Left lung (tissue), 4 donors: ENCODE measurements at regions not wholly inside any gene's neighbourhood (a gene's known extent, or its start where the extent isn't known, plus 50 kb on each side); places are given as distances from the start of the nearest gene placed in this dataset.

Experiments used
- ATAC-seq: fragments of 200-7000 bp; cut with Tn5 transposase; one replicate; pipeline ENCODE4 v1.9.1; 2020; ENCODE audit warnings: moderate library complexity
- DNase-seq, 4 donors: peaks; one replicate each; pipeline ENCODE4 v3.0.0-alpha.2; 2013 to 2020
- H3K27ac ChIP-seq, 2 donors: fragments of 200-600 bp; sonication (generic) in 1 of 2; one replicate each; pipeline versions ENCODE4 v1.5.0 to v1.8.0; 2020 to 2021
- H3K27me3 ChIP-seq, 2 donors: fragments of 200-600 bp; sonication (generic) in 1 of 2; one replicate each; pipeline versions ENCODE4 v1.5.0 to v1.8.0; 2020 to 2021
- H3K36me3 ChIP-seq, 2 donors: fragments of 200-600 bp; sonication (generic) in 1 of 2; one replicate each; pipeline versions ENCODE4 v1.5.0 to v1.8.0; 2020 to 2021
- H3K4me1 ChIP-seq, 2 donors: fragments of 200-600 bp; one replicate each; pipeline ENCODE4 v1.8.0; 2021
- H3K4me3 ChIP-seq, 2 donors: fragments of 200-600 bp; sonication (generic) in 1 of 2; one replicate each; pipeline versions ENCODE4 v1.5.0 to v1.8.0; 2020 to 2021; ENCODE audit warnings: mild to moderate bottlenecking in 1 of 2
- H3K9me3 ChIP-seq, 2 donors: fragments of 200-600 bp; sonication (generic) in 1 of 2; one replicate each; pipeline versions ENCODE4 v1.5.0 to v1.8.0; 2020 to 2021
- intact Hi-C, 2 donors: fragments of 100-400 bp; cut with DNase I; formaldehyde crosslinking; loops; one replicate each; pipeline versions ENCODE4 v1.11.2 to v1.14.2; 2022
- TF ChIP-seq, protein P1 (sequence below), 2 donors: fragments of 200-600 bp; sonication (generic) in 1 of 2; IDR thresholded peaks; one replicate each; pipeline versions ENCODE4 v1.5.0 to v1.8.0; 2021; ENCODE audit warnings: antibody characterized with exemption in 2 of 2
- donor health status: DM: no; HTN: yes; CAD: no.
- donor health status: DM: no; HTN: no; CAD: no.

DNA sequence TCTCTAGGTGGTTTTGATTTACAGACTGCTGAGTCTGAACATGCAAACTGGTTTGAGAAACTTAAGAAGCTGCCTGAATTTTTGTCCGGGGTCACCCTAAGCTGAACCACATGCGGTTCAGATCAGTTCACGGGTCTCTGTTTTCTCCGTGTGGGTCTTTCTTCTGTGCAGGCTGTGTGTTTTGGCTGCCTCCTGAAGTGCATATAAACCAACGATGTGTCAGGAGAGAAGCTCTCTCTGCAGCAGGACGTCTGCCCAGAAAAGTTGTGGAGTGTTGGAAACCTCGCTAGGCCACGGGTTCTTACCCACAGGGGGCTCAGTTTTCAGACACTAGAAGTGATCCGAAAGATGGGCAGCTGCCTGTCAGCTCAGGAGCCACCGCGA is 364.2 kb downstream of the IRX2 start:
- no peak overlapping the region for H3K4me3 ChIP-seq
- DNase-seq (peak in 2 of 4 donors; percentile 93 to 95), ATAC-seq (peak; percentile 59)
- no peak overlapping the region for H3K27ac ChIP-seq
- TF ChIP-seq, protein P1, sequence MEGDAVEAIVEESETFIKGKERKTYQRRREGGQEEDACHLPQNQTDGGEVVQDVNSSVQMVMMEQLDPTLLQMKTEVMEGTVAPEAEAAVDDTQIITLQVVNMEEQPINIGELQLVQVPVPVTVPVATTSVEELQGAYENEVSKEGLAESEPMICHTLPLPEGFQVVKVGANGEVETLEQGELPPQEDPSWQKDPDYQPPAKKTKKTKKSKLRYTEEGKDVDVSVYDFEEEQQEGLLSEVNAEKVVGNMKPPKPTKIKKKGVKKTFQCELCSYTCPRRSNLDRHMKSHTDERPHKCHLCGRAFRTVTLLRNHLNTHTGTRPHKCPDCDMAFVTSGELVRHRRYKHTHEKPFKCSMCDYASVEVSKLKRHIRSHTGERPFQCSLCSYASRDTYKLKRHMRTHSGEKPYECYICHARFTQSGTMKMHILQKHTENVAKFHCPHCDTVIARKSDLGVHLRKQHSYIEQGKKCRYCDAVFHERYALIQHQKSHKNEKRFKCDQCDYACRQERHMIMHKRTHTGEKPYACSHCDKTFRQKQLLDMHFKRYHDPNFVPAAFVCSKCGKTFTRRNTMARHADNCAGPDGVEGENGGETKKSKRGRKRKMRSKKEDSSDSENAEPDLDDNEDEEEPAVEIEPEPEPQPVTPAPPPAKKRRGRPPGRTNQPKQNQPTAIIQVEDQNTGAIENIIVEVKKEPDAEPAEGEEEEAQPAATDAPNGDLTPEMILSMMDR (IDR thresholded peaks at IDR 0.05): no peak
- intact Hi-C loops: no loop called here
- H3K9me3 ChIP-seq: no peaks in the 10 kb centered on the region
- peaks cover 0 to 10% of the 10 kb centered on the region in 2 donors for H3K27me3 ChIP-seq
- no peaks in the 10 kb centered on the region for H3K36me3 ChIP-seq
- H3K4me1 ChIP-seq: no peaks in the 10 kb centered on the region

DNA sequence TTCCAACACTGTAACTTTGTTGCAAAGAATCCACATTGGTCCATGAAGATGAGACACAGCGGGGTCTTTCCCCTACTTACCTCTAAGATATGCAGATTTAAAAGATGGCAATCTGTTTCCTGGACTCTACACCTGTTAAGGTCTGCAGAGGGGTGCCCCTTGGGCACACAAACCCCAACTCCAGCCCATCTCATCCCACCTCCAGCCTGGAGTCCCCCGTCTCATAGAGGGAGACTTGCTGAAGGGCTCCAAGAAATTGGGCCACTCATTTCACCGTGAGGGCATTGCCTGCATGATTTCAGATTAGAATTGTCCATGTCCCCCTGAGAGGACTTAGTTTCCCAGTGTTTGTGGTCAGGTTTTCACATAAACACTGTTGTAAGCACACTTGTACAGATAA is 365.7 kb downstream of the IRX2 start:
- no peak for DNase-seq
- peaks cover 0 to 10% of the 10 kb centered on the region in 2 donors for H3K27me3 ChIP-seq
- TF ChIP-seq, protein P1 (IDR thresholded peaks at IDR 0.05): no peak

DNA sequence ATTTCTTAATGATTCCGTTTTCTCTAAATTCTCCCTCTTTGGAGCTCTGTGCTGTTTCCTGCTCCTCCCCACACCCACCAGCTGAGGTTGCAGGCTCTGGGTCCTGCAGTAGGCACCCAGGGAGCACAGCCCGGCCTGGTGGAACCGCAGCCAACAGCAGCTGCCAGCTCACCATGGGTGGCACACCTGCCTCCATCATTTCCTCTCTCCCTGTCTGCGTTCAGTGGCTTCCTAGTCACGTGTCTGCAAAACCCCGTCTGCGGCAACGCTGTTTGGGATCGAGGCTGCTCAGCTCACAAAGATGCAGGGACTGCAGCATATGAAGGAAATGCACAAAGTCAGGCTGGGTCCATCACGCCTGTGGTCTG is 367.8 kb downstream of the IRX2 start:
- Histone ChIP-seq H3K27ac (no peak overlapping the region), H3K4me1 (no peaks in the 10 kb centered on the region), H3K36me3 (no peaks in the 10 kb centered on the region), H3K9me3 (no peaks in the 10 kb centered on the region), H3K4me3 (no peak overlapping the region), H3K27me3 (peaks cover 0 to 10% of the 10 kb centered on the region in 2 donors)
- DNase-seq (no peak), ATAC-seq (no peak)
- TF ChIP-seq, protein P1 (IDR thresholded peaks at IDR 0.05): no peak
- intact Hi-C loops: no loop called here

More for the DNA sequence above, 365.7 kb downstream of the IRX2 start:
- no peak for ATAC-seq
- intact Hi-C loops: no loop called here
- Histone ChIP-seq H3K27ac (no peak overlapping the region), H3K9me3 (no peaks in the 10 kb centered on the region), H3K4me1 (no peaks in the 10 kb centered on the region), H3K36me3 (no peaks in the 10 kb centered on the region), H3K4me3 (no peak overlapping the region)

DNA sequence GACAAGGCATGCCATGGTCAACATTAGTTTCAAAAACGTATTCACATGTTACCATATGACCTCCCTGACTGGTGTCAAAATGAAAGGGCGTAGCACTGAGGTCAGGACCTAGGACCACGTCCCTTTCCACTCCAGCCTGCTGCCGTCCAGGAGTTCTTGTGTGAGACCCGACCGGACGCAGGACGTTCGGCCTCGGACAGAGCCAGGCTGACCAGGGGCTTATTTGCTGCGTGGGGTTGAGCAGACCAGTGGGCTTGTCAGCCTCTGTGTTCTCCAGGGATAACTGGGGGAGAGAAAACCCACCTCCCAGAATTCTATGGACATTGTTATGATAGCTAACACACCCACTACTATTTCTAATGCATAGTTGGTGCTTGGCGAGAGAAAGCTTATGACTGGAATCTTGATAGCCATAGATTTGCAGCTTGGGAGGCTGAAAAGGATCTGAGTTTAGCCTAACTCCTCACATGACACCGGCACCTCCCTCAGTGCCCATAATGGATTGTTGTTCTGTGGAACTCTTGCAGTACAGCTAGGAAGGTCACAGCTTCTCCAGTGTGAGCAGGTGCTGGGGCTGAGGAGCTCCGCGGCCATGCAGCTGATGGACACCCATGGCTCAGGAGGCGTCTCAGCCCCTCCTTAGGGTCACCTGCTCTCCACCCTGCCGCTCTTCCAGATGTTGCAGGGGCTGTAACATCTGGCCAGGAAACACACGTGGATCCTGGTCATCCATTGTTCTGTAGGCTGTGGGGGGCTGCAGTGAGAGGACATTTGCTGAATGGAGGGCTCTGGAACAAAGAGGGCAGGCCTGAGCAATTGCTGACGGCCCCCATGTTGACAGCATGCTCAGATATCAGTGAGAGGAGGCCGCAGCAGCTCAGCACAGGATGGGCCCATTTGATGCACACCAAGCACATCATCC is 368.4 kb downstream of the IRX2 start:
- TF ChIP-seq, protein P1 (IDR thresholded peaks at IDR 0.05): no peak
- ATAC-seq (no peak), DNase-seq (no peak)
- H3K9me3 ChIP-seq: no peaks in the 10 kb centered on the region
- H3K4me3 ChIP-seq: no peak overlapping the region
- no peaks in the 10 kb centered on the region for H3K4me1 ChIP-seq
- no peak overlapping the region for H3K27ac ChIP-seq
- H3K36me3 ChIP-seq: no peaks in the 10 kb centered on the region
- peaks cover 0 to 10% of the 10 kb centered on the region in 2 donors for H3K27me3 ChIP-seq
- intact Hi-C loops: no loop called here

DNA sequence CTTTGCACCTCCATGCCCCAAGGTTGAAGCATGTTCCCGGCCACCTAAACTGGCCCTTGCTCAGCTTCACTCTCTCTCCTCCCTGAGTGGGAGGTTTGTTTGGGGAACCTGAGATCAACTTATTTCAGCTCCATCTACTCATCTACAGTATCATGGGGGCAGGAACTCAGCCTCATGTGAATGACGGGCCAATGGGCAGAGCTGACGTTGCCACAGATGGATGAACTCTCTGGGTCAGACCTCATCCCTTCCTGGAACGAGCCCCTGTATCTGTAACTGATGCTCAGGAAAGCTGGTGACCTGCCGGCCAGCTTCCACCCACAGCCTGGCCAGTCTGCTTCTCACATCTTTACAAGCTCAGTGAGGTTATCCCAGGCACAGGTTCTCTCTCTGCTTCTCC is 369.6 kb downstream of the IRX2 start:
- Histone ChIP-seq H3K4me3 (no peak overlapping the region), H3K27me3 (no peaks in the 10 kb centered on the region), H3K4me1 (no peaks in the 10 kb centered on the region), H3K27ac (no peak overlapping the region), H3K9me3 (no peaks in the 10 kb centered on the region), H3K36me3 (no peaks in the 10 kb centered on the region)
- ATAC-seq (no peak), DNase-seq (no peak)
- TF ChIP-seq, protein P1 (IDR thresholded peaks at IDR 0.05): no peak
- intact Hi-C loops: no loop called here
